ENCODE measurements at regions not wholly inside any gene's neighbourhood (a gene's known extent, or its start where the extent isn't known, plus 50 kb on each side); places are given as distances from the start of the nearest gene placed in this dataset.

GRCh38 chr4:111108153-111108552, 485.3 kb upstream of the PITX2 start:
- no peak overlapping the region for H3K4me3 ChIP-seq
- no peaks in the 10 kb centered on the region for H3K36me3 ChIP-seq (ENCODE audit: control insufficient read depth in 2 of 2, insufficient read depth in 2 of 2, low read length in 1 of 2)
- WGBS (ENCODE audit: insufficient coverage, insufficient replicate concordance, low lambda C conversion rate, missing lambda C conversion rate): 20% methylated on average over 1 of the region's 1 CpG
- RAD21 ChIA-PET (ENCODE audit: unreplicated experiment): no interaction called here
- H3K27me3 ChIP-seq (replicated peaks in 1 of 2; ENCODE audit: control insufficient read depth in 2 of 2, insufficient read depth in 2 of 2, low read length in 1 of 2): no peaks in the 10 kb centered on the region
- SMC1A ChIA-PET (ENCODE audit: uncharacterized antibody, unreplicated experiment): no interaction called here
- no peaks in the 10 kb centered on the region for H4K20me1 ChIP-seq (ENCODE audit: control insufficient read depth, insufficient read depth)
- FAIRE-seq (no peak), ATAC-seq (no peak), DNase-seq (ENCODE audit: low read depth, low spot score) (no peak)
- POLR2A ChIA-PET: no interaction called here
- H3K4me1 ChIP-seq (ENCODE audit: control insufficient read depth, insufficient read depth, low read length): no peaks in the 10 kb centered on the region
- H3K79me2 ChIP-seq (ENCODE audit: control insufficient read depth, insufficient read depth, low read length): no peaks in the 10 kb centered on the region
- in situ Hi-C loops (cut with MboI) (no loop called here), intact Hi-C loops (cut with micrococcal nuclease; ENCODE audit: unreplicated experiment) (no loop called here)
- CTCF ChIA-PET: no interaction called here
- no TSS peak for BruUV-seq (replicated peaks)
- no peak overlapping the region for H3K27ac ChIP-seq (ENCODE audit: control insufficient read depth, insufficient read depth)
- H3K9me3 ChIP-seq (replicated peaks; ENCODE audit: control insufficient read depth, insufficient read depth, low read length): no peaks in the 10 kb centered on the region
- TF ChIP-seq ZNF207 (IDR thresholded peaks at IDR 0.05; ENCODE audit: borderline replicate concordance): no peak
- peak; percentile 31; the same call in 1 of the 2 replicates for TF ChIP-seq SPI1 (IDR thresholded peaks at IDR 0.05; ENCODE audit: borderline replicate concordance, insufficient read depth, low read depth, low read length)
- no peak overlapping the region for H3K4me2 ChIP-seq (ENCODE audit: control insufficient read depth, insufficient read depth)
- H2AFZ ChIP-seq (ENCODE audit: control insufficient read depth, low read depth, low read length): no peak overlapping the region
- H3K9ac ChIP-seq (ENCODE audit: control insufficient read depth, insufficient read depth, low read length): no peak overlapping the region

GRCh38 chr4:111113591-111113990, 490.7 kb upstream of the PITX2 start:
- ChIA-PET RAD21 (ENCODE audit: unreplicated experiment) (no interaction called here), SMC1A (ENCODE audit: uncharacterized antibody, unreplicated experiment) (no interaction called here)
- no TSS peak for BruUV-seq (replicated peaks)
- TF ChIP-seq PRDM15 (CRISPR knock-in tag; IDR thresholded peaks at IDR 0.05): no peak
- TF ChIP-seq RAD21 (IDR thresholded peaks at IDR 0.05; ENCODE audit: insufficient read depth, low read depth, low read length): no peak
- TF ChIP-seq PKNOX1 (IDR thresholded peaks at IDR 0.05): no peak
- no peak for TF ChIP-seq BRCA1 (IDR thresholded peaks at IDR 0.05; ENCODE audit: low read depth, low read length)
- no peak for TF ChIP-seq CEBPB (IDR thresholded peaks at IDR 0.05; ENCODE audit: borderline replicate concordance in 1 of 2, low read depth in 2 of 2, low read length in 2 of 2)
- no peak for TF ChIP-seq HCFC1 (IDR thresholded peaks at IDR 0.05; ENCODE audit: low read length)
- no peak for TF ChIP-seq RFX5 (IDR thresholded peaks at IDR 0.05; ENCODE audit: low read depth, low read length)
- no peak for TF ChIP-seq MTA3 (IDR thresholded peaks at IDR 0.05; ENCODE audit: borderline replicate concordance, low read length)

More at GRCh38 chr4:111113591-111113990, 490.7 kb upstream of the PITX2 start:
- Histone ChIP-seq H3K36me3 (ENCODE audit: control insufficient read depth in 2 of 2, insufficient read depth in 2 of 2, low read length in 1 of 2) (no peaks in the 10 kb centered on the region), H3K4me2 (ENCODE audit: control insufficient read depth, insufficient read depth) (no peak overlapping the region), H3K27ac (ENCODE audit: control insufficient read depth, insufficient read depth) (no peak overlapping the region), H3K4me1 (ENCODE audit: control insufficient read depth, insufficient read depth, low read length) (no peaks in the 10 kb centered on the region), H3K9ac (ENCODE audit: control insufficient read depth, insufficient read depth, low read length) (no peak overlapping the region), H3K27me3 (replicated peaks in 1 of 2; ENCODE audit: control insufficient read depth in 2 of 2, insufficient read depth in 2 of 2, low read length in 1 of 2) (no peaks in the 10 kb centered on the region), H4K20me1 (ENCODE audit: control insufficient read depth, insufficient read depth) (no peaks in the 10 kb centered on the region), H3K4me3 (no peak overlapping the region), H3K79me2 (ENCODE audit: control insufficient read depth, insufficient read depth, low read length) (no peaks in the 10 kb centered on the region), H2AFZ (ENCODE audit: control insufficient read depth, low read depth, low read length) (no peak overlapping the region), H3K9me3 (replicated peaks; ENCODE audit: control insufficient read depth, insufficient read depth, low read length) (no peaks in the 10 kb centered on the region)
- in situ Hi-C loops (cut with MboI): no loop called here
- ATAC-seq (no peak), FAIRE-seq (no peak), DNase-seq (ENCODE audit: low read depth, low spot score) (no peak)
- POLR2A ChIA-PET: no interaction called here
- WGBS (ENCODE audit: insufficient coverage, insufficient replicate concordance, low lambda C conversion rate, missing lambda C conversion rate): 10% methylated on average over 3 of the region's 3 CpGs
- CTCF ChIA-PET: no interaction called here
- intact Hi-C loops (cut with micrococcal nuclease; ENCODE audit: unreplicated experiment): no loop called here
